ENCODE measurements at regions not wholly inside any gene's neighbourhood (a gene's known extent, or its start where the extent isn't known, plus 50 kb on each side); places are given as distances from the start of the nearest gene placed in this dataset.
"Not testable (repeated sequence)": the region's sequence is repeated elsewhere in the genome, so short reads cannot be mapped to it uniquely, and the experiment has no call there.

DNA sequence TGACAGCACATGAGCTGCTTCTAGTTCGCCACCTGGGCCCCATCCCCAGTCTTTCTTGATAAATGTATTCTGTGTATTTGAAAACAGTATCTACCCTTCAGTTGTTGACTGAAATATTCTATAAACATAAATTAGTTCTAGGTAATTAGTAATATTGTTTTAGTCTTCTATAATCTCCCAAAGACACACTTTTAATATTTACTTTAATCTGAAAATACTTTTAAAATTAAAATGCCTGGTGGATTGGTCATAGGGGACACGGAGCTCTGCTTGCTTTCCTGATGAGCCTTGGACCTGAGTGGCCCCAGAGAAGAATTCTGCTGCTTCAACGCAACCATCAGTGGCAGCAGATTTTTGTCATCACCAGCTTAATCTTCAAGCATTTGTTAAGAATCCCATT lies 234.5 kb downstream of the THBS2 start:
- no peak for DNase-seq (ENCODE audit: low read depth in 2 of 2, low spot score in 1 of 2)

DNA sequence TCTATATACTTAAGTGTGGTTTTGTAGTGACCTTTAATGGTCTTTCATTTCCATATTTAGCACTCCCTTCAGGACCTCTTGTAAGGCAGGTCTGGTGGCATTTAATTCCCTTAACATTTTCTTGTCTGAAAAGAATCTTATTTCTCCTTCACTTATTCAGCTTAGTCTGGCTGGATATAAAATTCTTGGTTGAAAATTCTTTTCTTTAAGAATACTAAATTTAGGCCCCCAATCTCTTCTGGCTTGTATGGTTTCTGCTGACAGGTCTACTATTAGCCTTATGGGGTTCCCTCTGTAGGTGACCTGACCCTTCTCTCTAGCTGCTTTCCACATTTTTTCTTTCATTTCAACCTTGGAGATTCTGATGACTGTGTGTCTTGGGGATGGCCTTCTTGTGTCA lies 236.9 kb downstream of the THBS2 start:
- DNase-seq (ENCODE audit: low read depth in 2 of 2, low spot score in 1 of 2), result no peak

DNA sequence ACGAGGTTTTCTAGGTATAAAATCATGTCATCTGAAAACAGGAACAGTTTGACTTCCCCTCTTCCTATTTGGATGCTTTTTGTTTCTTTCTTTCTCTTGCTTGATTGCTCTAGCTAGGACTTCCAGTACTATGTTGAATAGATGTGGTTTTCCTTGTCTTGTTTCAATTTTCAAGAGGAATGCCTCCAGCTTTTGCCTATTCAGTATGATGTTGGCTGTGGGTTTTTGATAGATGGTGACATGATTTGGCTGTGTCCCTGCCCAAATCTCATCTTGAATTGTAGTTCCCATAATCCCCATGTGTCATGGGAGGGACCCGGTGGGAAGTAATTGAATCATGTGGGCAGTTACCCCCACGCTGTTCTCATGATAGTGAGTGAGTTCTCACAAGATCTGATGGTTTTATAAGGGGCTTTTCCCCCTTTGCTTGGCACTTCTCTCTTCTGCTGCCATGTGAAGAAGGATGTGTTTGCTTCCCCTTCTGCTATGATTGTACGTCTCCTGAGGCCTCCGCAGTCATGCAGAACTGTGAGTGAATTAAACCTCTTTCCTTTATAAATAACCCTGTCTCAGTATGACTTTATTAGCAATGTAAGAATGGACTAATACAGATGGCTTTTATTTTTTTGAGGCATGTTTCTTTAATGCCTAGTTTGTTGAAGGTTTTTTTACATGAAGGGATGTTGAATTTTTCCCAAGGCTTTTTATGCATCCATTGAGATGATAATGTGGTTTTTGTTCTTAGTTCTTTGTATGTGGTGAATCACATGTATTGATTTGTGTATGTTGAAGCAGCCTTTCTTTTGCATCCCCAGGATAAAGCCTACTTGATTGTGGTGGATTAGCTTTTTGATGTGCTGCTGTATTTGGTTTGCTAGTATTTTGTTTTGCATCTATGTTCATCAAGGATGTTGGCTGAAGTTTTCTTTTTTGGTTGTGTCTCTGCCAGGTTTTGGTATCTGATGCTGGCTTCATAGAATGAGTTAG lies 239.1 kb downstream of the THBS2 start:
- no peak for DNase-seq (ENCODE audit: low read depth in 2 of 2, low spot score in 1 of 2)

DNA sequence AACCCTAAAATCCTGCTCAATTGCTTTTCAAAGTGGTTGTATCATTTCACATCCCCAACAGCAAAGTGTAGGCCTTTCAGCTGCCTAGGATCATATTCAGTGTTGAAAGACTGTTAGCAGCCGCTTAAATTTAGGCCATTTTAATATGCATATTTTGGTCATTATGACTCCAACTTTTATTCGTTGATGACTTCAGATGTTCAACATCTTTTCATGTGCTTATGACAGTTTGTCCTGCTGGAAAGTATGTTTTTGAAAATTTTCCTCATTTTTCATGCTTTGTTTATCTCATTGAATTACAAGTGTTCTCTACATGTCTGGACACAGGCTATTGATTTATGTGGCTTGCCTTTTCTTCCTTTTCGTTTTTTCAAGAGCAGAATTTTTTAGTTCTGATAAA lies 244.0 kb downstream of the THBS2 start:
- DNase-seq (ENCODE audit: low read depth in 2 of 2, low spot score in 1 of 2), result no peak

DNA sequence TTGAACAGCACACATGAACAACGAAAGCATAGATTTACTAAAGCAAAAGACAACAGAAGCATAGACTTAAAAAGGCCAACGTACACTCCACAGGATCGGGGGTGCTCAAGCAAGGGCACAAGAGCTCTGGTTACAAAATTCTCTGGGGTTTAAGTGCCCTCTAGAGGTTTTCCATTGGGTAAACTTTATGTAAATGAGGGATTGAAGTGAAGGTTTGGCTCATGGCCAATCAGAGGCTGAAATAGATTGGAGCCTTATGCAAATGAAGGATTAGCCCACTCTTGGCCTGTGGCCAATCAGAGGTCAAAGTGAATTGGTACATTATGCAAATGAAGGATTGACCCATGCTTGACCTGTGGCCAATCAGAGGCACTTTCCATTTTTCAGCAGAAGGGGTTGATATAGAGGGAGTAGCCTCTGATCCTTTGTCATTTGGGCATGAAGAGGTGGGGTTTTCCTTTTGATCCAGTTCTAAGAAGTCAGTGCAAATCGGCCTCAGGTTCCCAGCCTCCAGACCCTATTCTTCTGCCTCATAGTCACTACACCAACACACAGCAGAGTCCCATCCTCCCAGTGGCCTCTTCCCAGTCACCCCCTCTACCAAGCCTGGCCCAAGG lies 244.9 kb downstream of the THBS2 start:
- DNase-seq (ENCODE audit: low read depth in 2 of 2, low spot score in 1 of 2), result no peak

DNA sequence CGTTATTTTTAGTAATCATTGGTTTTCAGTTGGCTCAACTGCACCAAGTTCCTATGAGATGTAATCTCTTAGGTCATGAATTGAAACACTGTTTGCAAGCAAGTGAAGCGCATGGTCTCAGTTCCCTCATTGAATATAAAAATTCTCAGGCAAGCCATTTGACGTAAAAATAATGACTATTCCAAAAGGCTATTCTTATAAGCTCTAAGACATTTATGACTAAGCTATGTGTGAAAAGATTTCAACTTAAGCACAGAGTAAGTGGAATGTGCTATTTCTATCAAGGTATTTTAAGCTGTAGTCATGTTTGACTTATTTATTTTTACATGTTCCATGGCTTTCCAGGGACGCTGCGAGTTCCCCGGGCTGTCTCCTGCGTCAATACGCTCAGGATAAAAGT lies 248.5 kb downstream of the THBS2 start:
- no peak for DNase-seq (ENCODE audit: low read depth in 2 of 2, low spot score in 1 of 2)

DNA sequence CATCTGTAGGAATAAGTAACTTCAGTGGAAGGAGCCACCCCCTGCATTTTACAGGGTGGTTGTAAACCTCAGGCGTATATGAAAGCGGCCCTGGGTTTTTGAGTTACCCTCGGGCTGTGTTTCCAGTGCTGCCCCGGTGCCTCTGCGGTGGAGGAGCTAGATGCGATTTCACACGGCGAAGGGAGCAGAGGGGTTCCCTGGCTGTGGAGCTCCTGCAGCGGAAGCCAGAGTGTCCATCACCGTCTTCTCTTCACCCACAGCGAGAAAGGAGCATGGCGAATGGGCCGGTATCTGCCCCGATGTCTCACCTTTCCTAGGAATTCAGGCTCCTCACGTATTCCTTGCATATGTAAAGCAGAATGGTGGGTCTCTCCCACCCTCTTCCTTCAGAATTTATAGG lies 253.6 kb downstream of the THBS2 start:
- DNase-seq (ENCODE audit: low read depth in 2 of 2, low spot score in 1 of 2), result no peak

DNA sequence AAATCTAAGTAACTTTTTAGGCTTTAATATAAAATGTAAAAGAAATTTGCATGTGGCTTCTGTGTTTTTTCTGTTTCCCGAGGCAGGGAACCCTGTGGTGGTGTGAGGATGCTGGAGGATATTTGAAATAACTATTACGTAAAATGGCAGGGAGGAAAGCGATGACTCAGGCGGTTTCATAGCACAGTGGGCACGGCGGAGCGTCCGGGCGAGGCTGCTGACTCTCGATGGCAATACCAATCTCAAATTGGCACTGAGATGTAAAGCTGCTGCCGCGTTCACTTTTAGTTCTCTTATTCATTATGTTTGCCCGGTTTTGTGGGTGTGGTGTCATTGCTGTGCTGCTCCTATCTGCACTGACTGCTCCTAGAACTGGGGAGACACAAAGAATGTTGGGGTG lies 254.3 kb downstream of the THBS2 start:
- DNase-seq (ENCODE audit: low read depth in 2 of 2, low spot score in 1 of 2), result no peak

DNA sequence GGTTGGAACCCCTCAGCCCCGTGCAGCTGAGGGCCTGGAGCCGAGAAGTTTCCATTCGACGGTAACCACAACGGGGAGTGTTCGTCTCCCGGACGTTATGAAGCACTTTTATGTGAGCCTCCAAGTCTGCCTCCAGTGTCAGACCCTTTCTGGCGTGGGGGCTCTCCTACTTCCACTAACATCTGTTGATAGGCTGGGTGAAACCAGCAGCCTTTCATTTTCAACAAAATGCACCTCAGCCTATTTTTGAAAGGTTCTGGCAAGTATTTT lies 257.4 kb downstream of the THBS2 start:
- DNase-seq (ENCODE audit: low read depth in 2 of 2, low spot score in 1 of 2), result no peak

DNA sequence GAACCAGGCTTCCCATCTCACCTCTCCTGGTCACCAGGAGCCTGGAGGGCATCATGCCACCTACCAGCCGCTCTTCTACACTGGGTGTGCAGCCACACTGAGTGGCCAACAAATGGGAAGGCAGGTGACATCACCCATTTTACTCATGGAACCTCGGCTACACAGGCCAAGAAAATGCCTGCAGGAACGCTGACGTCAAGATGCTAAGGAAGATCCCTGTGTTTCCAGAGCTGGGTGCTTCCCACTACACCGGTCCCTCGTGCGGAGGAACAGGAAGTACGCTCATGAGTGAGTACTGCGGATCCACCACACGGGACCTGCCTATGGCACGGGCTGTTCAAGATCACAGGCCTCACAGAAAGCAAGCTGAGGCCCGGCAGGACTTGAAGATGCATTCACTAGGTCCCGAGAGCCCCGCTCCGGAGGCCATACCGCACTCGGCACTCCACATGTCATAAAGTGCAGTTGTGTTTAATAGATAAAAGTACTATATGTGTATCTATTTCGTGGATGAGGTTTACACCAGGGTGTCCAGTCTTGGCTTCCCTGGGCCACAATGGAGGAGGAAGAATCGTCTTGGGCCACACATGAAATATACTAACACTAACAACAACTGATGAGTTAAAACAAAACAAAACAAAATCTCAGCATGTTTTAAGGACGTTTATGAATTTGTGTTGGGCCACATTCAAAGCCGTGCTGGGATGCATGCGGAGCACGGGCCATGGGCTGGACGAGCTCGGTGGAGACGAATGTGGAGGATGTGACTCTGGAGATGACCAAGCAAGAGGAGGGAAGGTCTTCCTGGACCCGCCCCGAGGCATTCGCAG lies 257.9 kb downstream of the THBS2 start:
- DNase-seq (ENCODE audit: low read depth in 2 of 2, low spot score in 1 of 2), result no peak

DNA sequence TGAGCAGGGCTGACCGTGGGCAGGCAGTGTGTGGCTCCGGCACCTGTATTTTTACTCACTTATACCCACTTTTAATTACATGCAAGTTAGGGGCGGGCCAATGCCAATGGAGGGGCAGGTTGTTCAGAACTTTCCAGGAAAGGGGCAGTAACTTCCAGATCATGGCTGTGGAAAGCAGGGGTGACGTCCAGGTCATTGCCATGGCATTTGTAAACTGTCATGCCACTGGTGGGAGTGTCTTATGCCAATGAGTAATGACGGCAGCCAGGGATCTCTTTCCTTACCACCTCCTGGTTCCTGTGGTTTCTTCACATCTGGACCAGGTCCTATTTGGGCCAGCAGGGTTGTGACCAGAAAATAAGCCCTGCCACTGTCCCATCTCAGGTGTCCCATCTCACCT lies 258.7 kb downstream of the THBS2 start:
- DNase-seq (ENCODE audit: low read depth in 2 of 2, low spot score in 1 of 2), result no peak

DNA sequence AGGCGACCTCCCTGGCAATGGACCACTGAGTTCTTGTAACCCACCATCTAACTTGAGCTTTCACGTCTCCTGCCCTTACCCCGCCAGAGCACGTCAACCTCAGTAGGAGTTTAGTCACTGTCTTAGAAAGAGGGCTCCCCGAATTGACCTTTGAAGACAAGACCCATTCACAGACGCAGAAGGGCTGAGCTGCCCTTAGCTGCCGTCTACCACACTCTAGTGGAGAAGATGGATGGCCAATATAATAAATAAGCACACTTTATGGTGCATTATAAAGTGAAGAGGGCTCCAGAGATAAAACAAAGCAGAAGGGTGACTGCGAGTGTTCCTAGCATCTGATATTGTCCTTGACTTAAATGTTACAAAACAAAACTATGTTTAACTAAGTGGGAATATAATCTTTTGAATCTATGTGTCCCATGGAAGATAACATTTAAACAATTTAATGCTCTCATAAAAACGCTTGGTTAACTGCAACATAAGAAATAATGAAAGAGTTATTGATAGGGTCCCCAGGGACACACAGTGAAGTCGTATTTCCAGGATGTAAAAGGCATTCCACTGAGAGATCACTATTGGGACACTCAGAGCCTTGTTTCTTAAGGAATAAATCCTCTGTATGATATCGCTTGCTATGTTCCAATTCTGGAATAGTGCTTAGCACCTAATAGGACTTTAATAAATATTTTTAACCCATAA lies 261.1 kb downstream of the THBS2 start:
- DNase-seq (ENCODE audit: low read depth in 2 of 2, low spot score in 1 of 2), result no peak

DNA sequence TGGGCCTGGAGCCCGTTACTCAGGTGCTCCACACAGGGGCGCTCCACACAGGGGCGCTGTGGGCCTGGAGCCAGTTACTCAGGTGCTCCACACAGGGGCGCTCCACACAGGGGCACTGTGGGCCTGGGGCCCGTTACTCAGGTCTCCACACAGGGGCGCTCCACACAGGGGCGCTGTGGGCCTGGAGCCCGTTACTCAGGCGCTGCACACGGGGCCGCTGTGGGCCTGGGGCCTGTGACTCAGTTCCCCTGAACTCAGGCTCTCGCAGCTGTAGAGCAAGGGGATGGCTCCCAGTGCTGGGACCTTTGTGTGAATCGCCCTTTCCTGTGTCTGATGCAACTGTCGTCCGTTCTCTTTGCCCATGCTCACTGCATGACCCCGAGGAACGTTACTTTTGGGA lies 262.0 kb downstream of the THBS2 start:
- DNase-seq (ENCODE audit: low read depth in 2 of 2, low spot score in 1 of 2), result not testable (repeated sequence)

DNA sequence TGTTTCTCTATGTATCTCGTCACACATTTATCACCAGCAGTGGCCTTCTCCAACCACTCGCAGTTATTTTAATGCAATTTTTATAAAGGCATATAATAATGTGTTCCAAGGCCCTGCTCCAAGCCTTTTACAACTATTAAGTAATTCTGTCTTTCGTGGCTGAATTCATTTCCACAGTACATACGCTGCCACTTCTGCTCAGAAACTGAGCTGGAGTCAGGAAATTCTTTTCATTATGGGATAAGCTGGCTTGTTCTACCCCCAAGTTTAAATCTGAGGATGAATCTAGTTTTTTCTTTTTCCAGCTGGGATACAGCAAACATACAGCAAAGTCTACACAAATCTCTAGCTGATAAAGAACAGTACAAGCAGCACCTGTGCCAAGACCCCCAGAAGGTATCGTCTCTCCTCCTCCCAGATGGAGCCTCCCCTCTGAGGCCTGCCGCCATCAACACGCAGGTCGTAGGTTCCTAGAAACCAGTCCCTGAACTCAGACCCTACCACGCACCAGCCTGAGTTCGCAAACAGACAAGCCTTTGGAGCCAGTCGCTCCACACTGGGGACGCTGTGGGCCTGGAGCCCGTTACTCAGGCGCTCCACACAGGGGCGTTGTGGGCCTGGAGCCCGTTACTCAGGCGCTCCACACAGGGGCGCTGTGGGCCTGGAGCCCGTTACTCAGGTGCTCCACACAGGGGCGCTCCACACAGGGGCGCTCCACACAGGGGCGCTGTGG lies 263.5 kb downstream of the THBS2 start:
- no peak for DNase-seq (ENCODE audit: low read depth in 2 of 2, low spot score in 1 of 2)

DNA sequence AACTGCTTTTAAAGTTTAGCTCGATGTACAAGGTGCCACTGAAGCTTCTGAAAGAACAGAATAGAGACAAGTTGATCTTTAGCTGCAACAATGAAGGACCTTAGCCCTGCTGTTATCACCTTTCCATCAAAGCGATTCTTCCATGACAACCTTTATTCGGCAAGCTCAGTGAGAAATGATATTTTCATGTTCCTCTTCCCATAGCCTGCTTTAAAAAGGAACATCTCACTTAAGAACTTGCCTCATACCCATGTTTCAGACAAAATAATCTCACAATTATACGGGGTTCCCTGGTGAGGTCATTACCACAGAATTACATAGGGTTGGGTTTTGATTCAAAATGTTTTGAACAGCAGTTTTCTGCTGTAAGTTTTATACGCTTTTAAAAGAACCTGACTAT lies 264.2 kb downstream of the THBS2 start:
- DNase-seq (ENCODE audit: low read depth in 2 of 2, low spot score in 1 of 2), result no peak

DNA sequence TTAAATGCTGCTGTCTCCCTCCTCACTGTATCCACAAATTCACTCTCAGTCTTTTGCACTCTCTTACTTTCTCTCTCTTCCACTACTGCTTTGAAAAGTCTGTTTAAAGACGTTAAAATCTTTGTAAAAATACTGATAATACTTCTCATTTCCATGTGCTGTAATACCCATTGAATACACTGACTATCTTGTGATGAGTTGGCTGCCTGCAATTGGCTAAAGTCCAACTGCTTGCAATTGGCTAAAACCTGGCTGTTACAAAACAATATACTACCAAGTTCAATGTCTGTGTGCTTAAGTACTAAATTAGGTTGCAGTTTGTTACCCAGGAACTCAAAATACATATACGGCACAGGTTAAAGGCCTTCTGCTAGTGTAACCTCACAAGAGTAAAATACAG lies 264.8 kb downstream of the THBS2 start:
- DNase-seq (ENCODE audit: low read depth in 2 of 2, low spot score in 1 of 2), result no peak

DNA sequence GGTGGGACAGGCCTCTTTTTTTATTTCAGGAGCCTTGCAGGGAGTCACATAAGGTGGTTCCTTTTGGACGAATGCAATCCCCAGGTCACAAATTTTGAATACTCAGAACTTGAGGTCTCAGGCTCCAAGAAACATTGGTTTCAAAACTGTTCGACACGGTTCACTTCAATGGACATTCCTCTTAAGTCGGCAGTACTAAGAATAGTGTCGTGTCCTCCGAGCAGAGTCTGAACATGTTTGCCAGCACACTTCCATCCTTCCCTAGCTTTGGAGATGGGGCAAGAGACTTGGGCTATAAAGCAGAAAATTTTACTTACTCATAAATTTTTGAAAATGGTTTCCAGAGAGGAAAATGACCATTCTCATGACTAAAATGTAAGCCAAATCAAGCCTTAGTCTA lies 265.4 kb downstream of the THBS2 start:
- no peak for DNase-seq (ENCODE audit: low read depth in 2 of 2, low spot score in 1 of 2)

DNA sequence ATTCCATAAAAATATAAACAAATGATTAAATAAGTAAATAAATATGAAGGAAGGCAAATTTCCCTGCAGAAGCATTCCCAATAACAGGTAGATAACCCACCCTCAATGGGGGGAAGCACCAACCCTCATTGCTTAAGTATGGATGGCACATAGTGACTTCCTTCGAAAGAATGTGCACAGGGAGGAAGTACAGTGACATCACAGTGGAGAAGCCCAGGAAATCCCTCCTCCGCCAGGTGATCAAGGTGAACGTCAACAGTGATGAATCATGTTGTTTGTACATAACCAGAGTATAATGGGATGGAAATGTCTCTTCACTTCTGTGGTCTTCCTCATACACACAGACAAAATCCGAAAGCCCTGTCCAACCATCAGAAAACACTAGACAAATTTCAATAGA lies 267.9 kb downstream of the THBS2 start:
- DNase-seq (ENCODE audit: low read depth in 2 of 2, low spot score in 1 of 2), result no peak

DNA sequence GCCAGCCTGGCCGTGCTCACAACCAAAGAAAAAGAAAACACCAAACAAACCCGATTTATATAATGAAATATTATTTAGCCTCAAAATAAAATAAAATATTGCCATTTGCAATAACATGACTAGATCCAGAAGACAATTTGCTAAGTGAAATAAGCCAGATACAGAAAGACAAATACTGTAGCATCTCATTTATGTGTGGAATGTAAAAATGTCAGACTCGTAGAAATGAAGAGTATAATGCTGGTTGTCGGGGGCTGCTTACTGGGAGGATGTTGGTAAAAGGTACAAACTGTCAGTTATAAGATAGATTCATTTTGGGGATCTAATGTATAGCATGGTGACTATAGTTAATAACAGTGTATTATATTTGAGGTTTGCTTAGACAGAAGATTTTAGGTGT lies 269.7 kb downstream of the THBS2 start:
- no peak for DNase-seq (ENCODE audit: low read depth in 2 of 2, low spot score in 1 of 2)

DNA sequence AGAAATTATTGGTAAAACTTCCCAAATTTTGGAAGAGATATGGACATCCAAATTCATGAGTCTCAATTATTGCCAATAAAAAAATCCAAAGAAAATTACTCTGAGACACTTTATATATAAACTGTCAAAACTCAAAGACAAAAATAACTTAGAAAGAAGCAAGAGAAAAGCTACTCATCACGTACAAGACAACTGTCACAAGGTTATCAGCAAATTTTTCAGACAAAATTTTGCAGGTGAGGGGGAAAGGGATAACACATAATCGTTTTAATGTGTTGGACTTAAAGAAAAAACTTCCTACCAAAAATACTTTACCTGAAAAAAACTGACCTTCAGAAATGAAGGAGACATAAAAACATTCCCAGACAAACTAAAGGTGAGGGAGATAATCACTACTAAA lies 272.5 kb downstream of the THBS2 start:
- no peak for DNase-seq (ENCODE audit: low read depth in 2 of 2, low spot score in 1 of 2)

DNA sequence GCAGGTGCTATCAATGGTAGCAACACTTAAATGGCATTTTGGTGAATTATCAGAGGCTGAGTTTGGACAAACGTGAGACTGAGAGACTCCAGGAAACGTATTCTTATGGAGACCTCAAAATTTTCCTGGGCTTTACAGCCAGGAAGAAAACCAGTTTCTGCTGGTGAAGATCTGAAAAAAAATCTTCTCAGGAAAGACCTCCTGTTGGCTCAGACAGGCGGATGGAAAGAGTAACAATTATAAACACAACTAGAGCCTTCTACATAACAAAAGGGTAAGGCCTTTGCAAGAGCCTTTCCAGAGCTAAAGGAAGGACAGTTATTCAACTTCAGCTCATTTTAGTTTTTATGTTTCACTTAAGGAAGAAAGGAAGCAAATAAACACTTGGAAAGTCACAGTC lies 274.4 kb downstream of the THBS2 start:
- no peak for DNase-seq (ENCODE audit: low read depth in 2 of 2, low spot score in 1 of 2)

Data from stimulated activated CD8-positive, alpha-beta memory T cell treated with anti-CD3 and anti-CD28 coated beads, Interleukin-4, amount 100 ng/mL, for 4 hours (primary cell).